ENCODE measurements at regions not wholly inside any gene's neighbourhood (a gene's known extent, or its start where the extent isn't known, plus 50 kb on each side); places are given as distances from the start of the nearest gene placed in this dataset.

GRCh38 chrX:122500556-122500955 lies 683.5 kb upstream of the GRIA3 start:
- no peak for TF ChIP-seq CTCF (IDR thresholded peaks at IDR 0.05)
- no peak for TF ChIP-seq EP300 (IDR thresholded peaks at IDR 0.05)
